SK-N-SH treated with all-trans-retinoic acid at 6 μM for 48 hours (cell line): ENCODE measurements at regions not wholly inside any gene's neighbourhood (a gene's known extent, or its start where the extent isn't known, plus 50 kb on each side); places are given as distances from the start of the nearest gene placed in this dataset.

Experiments
- ATAC-seq: fragments of 200-7000 bp; cut with Tn5 transposase; 3 replicates; pipeline ENCODE4 v1.9.1; 2020; ENCODE audit warnings: mild to moderate bottlenecking, moderate library complexity
- ARNTL ChIP-seq: fragments of 450-650 bp; formaldehyde crosslinking; IDR thresholded peaks from 2 replicates; pipeline ENCODE4 v1.5.0; 2020; ENCODE audit warnings: low read depth, mild to moderate bottlenecking, moderate library complexity, borderline replicate concordance
- BACH2 ChIP-seq: fragments of 250-450 bp; sonication (Bioruptor Pico); IDR thresholded peaks from 2 replicates; pipeline ENCODE4 v1.9.0; 2021; ENCODE audit warnings: mild to moderate bottlenecking, borderline replicate concordance
- ESRRG ChIP-seq: fragments of 250-450 bp; sonication (Bioruptor Pico); IDR thresholded peaks from 2 replicates; pipeline ENCODE4 v1.6.1; 2021; ENCODE audit warnings: mild to moderate bottlenecking
- GLIS3 ChIP-seq: fragments of 250-450 bp; sonication (Bioruptor Pico); IDR thresholded peaks from 2 replicates; pipeline ENCODE4 v1.5.0; 2020; ENCODE audit warnings: mild to moderate bottlenecking, moderate library complexity
- ISL1 ChIP-seq: fragments of 250-450 bp; sonication (Bioruptor Pico); IDR thresholded peaks from 2 replicates; pipeline ENCODE4 v2.1.2; 2022; ENCODE audit warnings: mild to moderate bottlenecking, moderate library complexity
- OSR1 ChIP-seq: fragments of 250-450 bp; sonication (Bioruptor Pico); IDR thresholded peaks from 2 replicates; pipeline ENCODE4 v1.8.0; 2022; ENCODE audit warnings: moderate library complexity, mild to moderate bottlenecking, inconsistent platforms
- PPARA ChIP-seq: fragments of 250-450 bp; sonication (Bioruptor Pico); IDR thresholded peaks from 2 replicates; pipeline ENCODE4 v1.5.0; 2020; ENCODE audit warnings: mild to moderate bottlenecking, borderline replicate concordance
- RARB ChIP-seq: fragments of 250-450 bp; sonication (Bioruptor Pico); IDR thresholded peaks from 2 replicates; pipeline ENCODE4 v1.8.0; 2021; ENCODE audit warnings: mild to moderate bottlenecking, moderate library complexity
- SNAI2 ChIP-seq: fragments of 250-450 bp; sonication (Bioruptor Pico); IDR thresholded peaks from 2 replicates; pipeline ENCODE4 v1.5.0; 2020; ENCODE audit warnings: mild to moderate bottlenecking, moderate library complexity
- TOX ChIP-seq: fragments of 250-450 bp; sonication (Bioruptor Pico); IDR thresholded peaks from 2 replicates; pipeline ENCODE4 v1.8.0; 2021; ENCODE audit warnings: mild to moderate bottlenecking, moderate library complexity, borderline replicate concordance
- ZC3H10 ChIP-seq: fragments of 250-450 bp; sonication (Bioruptor Pico); IDR thresholded peaks from 2 replicates; pipeline ENCODE4 v1.5.1; 2021; ENCODE audit warnings: mild to moderate bottlenecking, moderate library complexity
- ZFP3 ChIP-seq: fragments of 250-450 bp; sonication (Bioruptor Pico); IDR thresholded peaks from 2 replicates; pipeline ENCODE4 v1.5.0; 2020; ENCODE audit warnings: mild to moderate bottlenecking, moderate library complexity
- ZFP30 ChIP-seq: fragments of 450-650 bp; formaldehyde crosslinking; IDR thresholded peaks from 2 replicates; pipeline ENCODE4 v1.5.0; 2022; ENCODE audit warnings: mild to moderate bottlenecking, moderate library complexity
- ZNF565 ChIP-seq: fragments of 450-650 bp; formaldehyde crosslinking; conservative IDR thresholded peaks from 2 replicates; pipeline ENCODE4 v1.5.0; 2020; ENCODE audit warnings: low read depth, mild to moderate bottlenecking, moderate library complexity
- ZNF70 ChIP-seq: fragments of 450-650 bp; formaldehyde crosslinking; IDR thresholded peaks from 2 replicates; pipeline ENCODE4 v1.5.0; 2020; ENCODE audit warnings: mild to moderate bottlenecking, moderate library complexity
- ZNF8 ChIP-seq: fragments of 450-650 bp; formaldehyde crosslinking; IDR thresholded peaks from 2 replicates; pipeline ENCODE4 v1.5.0; 2020; ENCODE audit warnings: mild to moderate bottlenecking, moderate library complexity
- TF ChIP-seq, protein P1 (sequence below): fragments of 250-450 bp; sonication (Bioruptor Pico); IDR thresholded peaks from 2 replicates; pipeline ENCODE4 v1.8.0; 2020; ENCODE audit warnings: mild to moderate bottlenecking, moderate library complexity, borderline replicate concordance
- TF ChIP-seq, protein P2 (sequence below): fragments of 250-450 bp; sonication (Bioruptor Pico); IDR thresholded peaks from 2 replicates; pipeline ENCODE4 v1.8.0; 2021; ENCODE audit warnings: low read depth, mild to moderate bottlenecking, moderate library complexity, borderline replicate concordance
- TF ChIP-seq, protein P3 (sequence below): fragments of 250-450 bp; sonication (Bioruptor Pico); IDR thresholded peaks from 2 replicates; pipeline ENCODE4 v1.5.0; 2020; ENCODE audit warnings: mild to moderate bottlenecking, moderate library complexity
- TF ChIP-seq, protein P4 (sequence below): fragments of 250-450 bp; sonication (Bioruptor Pico); IDR thresholded peaks from 2 replicates; pipeline ENCODE4 v1.5.1; 2021; ENCODE audit warnings: mild to moderate bottlenecking, moderate library complexity
- TF ChIP-seq, protein P5 (sequence below): fragments of 250-450 bp; sonication (Bioruptor Pico); IDR thresholded peaks from 2 replicates; pipeline ENCODE4 v1.5.1; 2020; ENCODE audit warnings: low read depth, mild to moderate bottlenecking, moderate library complexity

DNA sequence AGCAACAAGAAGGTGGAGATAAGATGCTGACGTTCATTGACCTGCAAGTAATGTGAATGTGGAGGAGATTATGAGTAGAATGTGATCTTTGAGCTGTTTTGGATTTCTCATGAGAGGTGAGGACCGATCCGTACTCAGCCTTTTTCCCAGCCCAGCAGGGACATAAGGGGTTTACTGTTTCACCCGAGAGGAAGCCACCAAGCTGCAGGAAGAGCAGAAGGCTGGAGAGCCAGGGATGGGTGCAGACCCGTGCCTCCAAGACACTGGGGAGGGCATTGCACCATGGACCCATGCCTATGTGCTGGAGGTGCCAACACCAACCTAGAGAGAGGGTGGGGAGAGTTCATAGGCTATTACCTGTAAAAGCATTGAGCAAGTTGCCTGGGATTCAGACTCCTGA, 206.0 kb upstream of the DIO3 start:
- TF ChIP-seq SNAI2, result no peak
- TF ChIP-seq, protein P1, sequence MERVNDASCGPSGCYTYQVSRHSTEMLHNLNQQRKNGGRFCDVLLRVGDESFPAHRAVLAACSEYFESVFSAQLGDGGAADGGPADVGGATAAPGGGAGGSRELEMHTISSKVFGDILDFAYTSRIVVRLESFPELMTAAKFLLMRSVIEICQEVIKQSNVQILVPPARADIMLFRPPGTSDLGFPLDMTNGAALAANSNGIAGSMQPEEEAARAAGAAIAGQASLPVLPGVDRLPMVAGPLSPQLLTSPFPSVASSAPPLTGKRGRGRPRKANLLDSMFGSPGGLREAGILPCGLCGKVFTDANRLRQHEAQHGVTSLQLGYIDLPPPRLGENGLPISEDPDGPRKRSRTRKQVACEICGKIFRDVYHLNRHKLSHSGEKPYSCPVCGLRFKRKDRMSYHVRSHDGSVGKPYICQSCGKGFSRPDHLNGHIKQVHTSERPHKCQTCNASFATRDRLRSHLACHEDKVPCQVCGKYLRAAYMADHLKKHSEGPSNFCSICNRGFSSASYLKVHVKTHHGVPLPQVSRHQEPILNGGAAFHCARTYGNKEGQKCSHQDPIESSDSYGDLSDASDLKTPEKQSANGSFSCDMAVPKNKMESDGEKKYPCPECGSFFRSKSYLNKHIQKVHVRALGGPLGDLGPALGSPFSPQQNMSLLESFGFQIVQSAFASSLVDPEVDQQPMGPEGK (CRISPR knock-in tag), result no peak
- TF ChIP-seq, protein P2, sequence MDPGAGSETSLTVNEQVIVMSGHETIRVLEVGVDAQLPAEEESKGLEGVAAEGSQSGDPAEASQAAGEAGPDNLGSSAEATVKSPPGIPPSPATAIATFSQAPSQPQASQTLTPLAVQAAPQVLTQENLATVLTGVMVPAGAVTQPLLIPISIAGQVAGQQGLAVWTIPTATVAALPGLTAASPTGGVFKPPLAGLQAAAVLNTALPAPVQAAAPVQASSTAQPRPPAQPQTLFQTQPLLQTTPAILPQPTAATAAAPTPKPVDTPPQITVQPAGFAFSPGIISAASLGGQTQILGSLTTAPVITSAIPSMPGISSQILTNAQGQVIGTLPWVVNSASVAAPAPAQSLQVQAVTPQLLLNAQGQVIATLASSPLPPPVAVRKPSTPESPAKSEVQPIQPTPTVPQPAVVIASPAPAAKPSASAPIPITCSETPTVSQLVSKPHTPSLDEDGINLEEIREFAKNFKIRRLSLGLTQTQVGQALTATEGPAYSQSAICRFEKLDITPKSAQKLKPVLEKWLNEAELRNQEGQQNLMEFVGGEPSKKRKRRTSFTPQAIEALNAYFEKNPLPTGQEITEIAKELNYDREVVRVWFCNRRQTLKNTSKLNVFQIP, result no peak
- no peak for TF ChIP-seq ZNF565 (CRISPR knock-in tag)
- TF ChIP-seq, protein P3, sequence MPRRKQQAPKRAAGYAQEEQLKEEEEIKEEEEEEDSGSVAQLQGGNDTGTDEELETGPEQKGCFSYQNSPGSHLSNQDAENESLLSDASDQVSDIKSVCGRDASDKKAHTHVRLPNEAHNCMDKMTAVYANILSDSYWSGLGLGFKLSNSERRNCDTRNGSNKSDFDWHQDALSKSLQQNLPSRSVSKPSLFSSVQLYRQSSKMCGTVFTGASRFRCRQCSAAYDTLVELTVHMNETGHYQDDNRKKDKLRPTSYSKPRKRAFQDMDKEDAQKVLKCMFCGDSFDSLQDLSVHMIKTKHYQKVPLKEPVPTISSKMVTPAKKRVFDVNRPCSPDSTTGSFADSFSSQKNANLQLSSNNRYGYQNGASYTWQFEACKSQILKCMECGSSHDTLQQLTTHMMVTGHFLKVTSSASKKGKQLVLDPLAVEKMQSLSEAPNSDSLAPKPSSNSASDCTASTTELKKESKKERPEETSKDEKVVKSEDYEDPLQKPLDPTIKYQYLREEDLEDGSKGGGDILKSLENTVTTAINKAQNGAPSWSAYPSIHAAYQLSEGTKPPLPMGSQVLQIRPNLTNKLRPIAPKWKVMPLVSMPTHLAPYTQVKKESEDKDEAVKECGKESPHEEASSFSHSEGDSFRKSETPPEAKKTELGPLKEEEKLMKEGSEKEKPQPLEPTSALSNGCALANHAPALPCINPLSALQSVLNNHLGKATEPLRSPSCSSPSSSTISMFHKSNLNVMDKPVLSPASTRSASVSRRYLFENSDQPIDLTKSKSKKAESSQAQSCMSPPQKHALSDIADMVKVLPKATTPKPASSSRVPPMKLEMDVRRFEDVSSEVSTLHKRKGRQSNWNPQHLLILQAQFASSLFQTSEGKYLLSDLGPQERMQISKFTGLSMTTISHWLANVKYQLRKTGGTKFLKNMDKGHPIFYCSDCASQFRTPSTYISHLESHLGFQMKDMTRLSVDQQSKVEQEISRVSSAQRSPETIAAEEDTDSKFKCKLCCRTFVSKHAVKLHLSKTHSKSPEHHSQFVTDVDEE (CRISPR knock-in tag), result no peak
- no peak for TF ChIP-seq ZC3H10
- no peak for TF ChIP-seq BACH2 (CRISPR knock-in tag)
- TF ChIP-seq ISL1 (CRISPR knock-in tag), result no peak
- no peak for TF ChIP-seq ZFP30 (CRISPR knock-in tag)
- TF ChIP-seq TOX (CRISPR knock-in tag), result no peak
- no peak for TF ChIP-seq RARB (CRISPR knock-in tag)
- no peak for TF ChIP-seq OSR1 (CRISPR knock-in tag)
- no peak for TF ChIP-seq ZFP3 (CRISPR knock-in tag)
- TF ChIP-seq, protein P4, sequence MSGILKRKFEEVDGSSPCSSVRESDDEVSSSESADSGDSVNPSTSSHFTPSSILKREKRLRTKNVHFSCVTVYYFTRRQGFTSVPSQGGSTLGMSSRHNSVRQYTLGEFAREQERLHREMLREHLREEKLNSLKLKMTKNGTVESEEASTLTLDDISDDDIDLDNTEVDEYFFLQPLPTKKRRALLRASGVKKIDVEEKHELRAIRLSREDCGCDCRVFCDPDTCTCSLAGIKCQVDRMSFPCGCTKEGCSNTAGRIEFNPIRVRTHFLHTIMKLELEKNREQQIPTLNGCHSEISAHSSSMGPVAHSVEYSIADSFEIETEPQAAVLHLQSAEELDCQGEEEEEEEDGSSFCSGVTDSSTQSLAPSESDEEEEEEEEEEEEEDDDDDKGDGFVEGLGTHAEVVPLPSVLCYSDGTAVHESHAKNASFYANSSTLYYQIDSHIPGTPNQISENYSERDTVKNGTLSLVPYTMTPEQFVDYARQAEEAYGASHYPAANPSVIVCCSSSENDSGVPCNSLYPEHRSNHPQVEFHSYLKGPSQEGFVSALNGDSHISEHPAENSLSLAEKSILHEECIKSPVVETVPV (CRISPR knock-in tag), result no peak
- TF ChIP-seq ARNTL (CRISPR knock-in tag), result no peak
- no peak for TF ChIP-seq ESRRG (CRISPR knock-in tag)
- no peak for TF ChIP-seq PPARA (CRISPR knock-in tag)
- ATAC-seq, result no peak

DNA sequence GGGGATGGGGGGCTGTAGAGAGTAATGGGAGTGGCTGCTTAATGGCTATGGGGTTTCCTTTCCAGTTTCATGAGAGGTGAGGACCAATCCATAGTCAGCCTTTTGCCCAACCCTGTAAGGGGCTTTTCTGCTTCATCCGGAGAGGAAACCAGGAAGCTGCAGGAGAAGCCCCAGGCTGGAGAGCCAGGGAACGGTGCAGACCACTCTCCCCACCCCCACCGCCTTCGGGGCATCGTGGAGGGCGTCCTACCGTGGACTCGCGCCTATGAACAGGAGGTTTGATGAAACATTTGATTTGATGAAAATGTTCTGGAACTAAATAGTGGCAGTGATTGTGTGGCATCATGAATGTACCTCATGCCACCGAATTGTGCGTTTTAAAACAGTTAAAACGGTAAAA, 204.3 kb upstream of the DIO3 start:
- no peak for ATAC-seq
- TF ChIP-seq BACH2 (CRISPR knock-in tag) (no peak), ZFP30 (CRISPR knock-in tag) (no peak), OSR1 (CRISPR knock-in tag) (no peak), ZC3H10 (no peak), GLIS3 (CRISPR knock-in tag) (no peak), ZNF565 (CRISPR knock-in tag) (no peak), ZNF8 (CRISPR knock-in tag) (no peak), ARNTL (CRISPR knock-in tag) (no peak), ZNF70 (CRISPR knock-in tag) (no peak), PPARA (CRISPR knock-in tag) (no peak), ZFP3 (CRISPR knock-in tag) (no peak), RARB (CRISPR knock-in tag) (no peak)

DNA sequence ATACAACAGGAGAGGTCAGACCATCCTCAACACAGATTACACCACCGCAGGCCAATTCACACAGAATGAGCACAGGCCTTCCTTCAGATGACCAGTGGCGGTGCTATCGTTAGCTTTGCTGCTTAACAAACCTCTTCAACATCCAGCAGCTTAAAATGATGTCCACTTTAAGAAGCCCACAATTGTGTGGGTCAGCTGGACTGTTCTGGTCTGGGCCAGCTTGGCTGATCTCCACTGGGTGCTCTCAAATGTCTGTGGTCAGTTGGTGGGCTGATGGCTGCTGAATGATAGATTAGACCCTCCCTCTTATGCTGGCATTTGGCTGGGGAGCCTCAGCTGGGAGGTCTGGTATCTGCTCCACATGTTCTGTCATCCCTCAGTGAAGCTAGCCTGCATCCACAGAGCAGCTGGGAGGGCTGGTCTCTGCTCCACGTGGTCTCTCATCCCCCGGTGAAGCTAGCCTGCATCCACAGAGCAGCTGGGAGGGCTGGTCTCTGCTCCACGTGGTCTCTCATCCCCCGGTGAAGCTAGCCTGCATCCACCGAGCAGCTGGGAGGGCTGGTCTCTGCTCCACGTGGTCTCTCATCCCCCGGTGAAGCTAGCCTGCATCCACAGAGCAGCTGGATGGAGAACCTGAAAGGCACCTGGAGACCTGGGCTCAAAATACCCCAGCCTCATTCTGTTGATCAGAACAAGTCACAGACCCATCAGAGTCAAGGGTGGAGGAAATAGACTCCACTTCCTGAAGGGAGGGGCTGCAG, 203.6 kb upstream of the DIO3 start:
- TF ChIP-seq ARNTL (CRISPR knock-in tag) (no peak), GLIS3 (CRISPR knock-in tag) (no peak), SNAI2 (no peak), ZC3H10 (no peak)
- TF ChIP-seq, protein P3 (CRISPR knock-in tag), result no peak
- TF ChIP-seq, protein P2, result no peak
- TF ChIP-seq, protein P5, sequence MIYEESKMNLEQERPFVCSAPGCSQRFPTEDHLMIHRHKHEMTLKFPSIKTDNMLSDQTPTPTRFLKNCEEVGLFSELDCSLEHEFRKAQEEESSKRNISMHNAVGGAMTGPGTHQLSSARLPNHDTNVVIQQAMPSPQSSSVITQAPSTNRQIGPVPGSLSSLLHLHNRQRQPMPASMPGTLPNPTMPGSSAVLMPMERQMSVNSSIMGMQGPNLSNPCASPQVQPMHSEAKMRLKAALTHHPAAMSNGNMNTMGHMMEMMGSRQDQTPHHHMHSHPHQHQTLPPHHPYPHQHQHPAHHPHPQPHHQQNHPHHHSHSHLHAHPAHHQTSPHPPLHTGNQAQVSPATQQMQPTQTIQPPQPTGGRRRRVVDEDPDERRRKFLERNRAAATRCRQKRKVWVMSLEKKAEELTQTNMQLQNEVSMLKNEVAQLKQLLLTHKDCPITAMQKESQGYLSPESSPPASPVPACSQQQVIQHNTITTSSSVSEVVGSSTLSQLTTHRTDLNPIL (CRISPR knock-in tag), result no peak
- no peak for ATAC-seq
